ENCODE measurements at regions not wholly inside any gene's neighbourhood (a gene's known extent, or its start where the extent isn't known, plus 50 kb on each side); places are given as distances from the start of the nearest gene placed in this dataset.

DNA sequence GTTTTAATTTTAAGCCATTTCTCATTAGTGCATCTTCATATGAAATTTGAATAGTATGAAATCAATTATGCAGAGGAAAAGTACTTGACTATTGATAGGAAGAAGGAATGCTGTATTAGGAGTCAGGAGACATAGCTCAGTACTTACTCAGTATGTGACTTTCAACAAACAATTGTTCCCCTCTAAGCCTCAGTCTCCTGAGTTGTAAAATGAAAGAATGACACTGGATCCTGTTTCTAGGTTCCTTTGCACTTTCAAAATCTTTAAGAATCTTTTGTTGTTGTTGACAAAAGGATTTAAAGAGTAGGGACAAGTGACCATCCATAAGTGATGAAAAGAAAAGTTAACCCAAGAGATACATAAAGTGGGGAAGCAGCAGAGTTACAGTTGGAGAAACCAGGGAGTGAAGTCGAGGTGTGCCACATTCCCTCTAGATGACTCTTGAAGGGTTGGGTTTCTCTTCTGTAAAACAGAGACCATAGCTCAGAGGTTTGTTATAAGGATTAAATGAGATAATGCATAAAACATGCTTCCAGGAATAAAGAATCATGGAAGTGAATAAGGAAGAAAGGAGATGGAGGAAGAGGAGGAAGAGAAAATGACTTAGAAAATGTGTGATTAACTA lies 105.7 kb upstream of the KCNJ15 start:
- no peak for DNase-seq (ENCODE audit: low read depth)

DNA sequence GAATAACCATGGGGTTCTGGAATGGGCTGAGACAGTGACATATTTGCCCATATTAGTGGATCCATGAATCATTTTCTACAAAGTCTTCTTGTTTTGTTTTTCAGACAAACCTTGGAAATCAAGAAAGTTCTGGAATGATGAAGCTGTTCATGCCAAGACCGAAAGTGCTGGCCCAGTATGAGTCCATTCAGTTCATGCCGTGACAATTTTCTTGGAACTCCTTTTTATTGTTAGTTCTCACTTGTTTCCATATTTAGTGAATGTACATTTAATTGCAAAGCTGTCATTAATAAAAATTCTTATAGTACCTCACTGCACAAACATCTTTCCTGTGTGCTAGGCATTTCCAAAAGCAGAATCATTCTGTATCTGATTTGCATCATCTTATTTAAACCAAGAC lies 100.6 kb upstream of the KCNJ15 start:
- DNase-seq (ENCODE audit: low read depth): no peak

DNA sequence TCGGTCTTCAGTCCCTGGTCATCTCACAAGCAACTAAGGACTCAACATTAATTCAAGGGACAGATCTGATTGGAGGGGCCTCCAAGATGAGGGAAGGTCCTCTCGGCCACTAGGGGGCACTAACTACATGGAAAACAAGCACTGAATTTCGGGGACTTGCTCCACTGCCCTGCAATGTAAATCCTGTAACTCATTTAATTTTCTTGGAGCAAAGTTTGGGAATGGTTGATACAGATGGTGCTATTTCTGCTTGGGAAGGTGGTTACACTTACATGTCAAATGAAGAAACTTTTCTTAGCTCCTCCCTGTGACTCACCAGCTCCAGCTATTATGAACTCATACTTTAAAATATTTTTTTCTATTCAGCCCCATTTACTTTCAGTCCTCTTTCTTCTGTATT lies 97.4 kb upstream of the KCNJ15 start:
- DNase-seq (ENCODE audit: low read depth): peak; percentile 26

DNA sequence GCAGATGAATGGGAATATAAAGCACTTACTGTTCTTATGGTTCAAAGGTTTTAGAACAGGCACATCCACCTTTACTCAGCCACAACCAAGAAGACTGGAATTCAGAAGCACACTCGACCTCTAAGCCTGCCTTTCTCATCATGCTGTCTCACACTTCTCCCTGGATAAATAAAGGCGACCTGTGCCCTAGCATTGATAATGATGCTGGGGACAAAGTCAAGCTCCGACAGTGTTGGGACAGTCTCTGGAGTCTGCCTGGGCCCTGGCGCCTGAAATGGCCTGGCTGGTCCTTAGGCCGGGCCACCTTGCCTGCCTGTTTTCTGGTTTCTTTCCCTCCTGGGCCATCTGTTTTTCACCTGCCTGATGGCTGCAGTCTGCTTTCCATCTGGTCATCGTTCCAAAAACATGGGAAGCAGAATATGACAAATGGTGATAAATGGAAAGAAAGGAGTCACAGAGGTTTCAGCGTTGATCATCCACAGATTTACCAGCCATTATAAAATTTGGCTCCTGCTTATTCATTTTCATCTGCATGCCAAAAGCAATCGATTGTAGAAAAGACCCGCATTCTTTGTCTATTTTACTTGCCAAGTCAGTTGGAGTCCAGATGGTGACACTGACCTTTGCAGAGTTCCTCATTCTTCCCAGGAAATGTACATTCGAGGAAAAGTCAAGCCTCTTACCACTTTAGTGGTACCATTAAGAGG lies 91.2 kb upstream of the KCNJ15 start:
- no peak for DNase-seq (ENCODE audit: low read depth)

DNA sequence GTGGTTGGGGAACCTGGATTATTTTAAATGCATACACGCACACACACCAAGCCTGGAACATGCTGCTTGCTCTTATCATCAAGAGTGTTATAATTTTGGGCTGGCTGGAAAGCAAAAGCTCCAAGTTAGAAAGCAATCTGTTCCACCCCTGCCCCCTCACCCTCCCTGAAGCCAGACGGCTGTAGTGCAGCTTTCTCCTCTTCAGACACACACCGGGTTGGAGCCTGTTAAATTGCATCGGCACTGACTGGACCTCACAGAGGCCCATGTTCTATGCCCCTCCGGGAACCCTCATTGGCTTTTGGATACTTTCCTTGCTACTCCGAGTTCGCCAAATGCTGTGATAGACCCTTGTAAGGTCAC lies 90.6 kb upstream of the KCNJ15 start:
- no peak for DNase-seq (ENCODE audit: low read depth)

DNA sequence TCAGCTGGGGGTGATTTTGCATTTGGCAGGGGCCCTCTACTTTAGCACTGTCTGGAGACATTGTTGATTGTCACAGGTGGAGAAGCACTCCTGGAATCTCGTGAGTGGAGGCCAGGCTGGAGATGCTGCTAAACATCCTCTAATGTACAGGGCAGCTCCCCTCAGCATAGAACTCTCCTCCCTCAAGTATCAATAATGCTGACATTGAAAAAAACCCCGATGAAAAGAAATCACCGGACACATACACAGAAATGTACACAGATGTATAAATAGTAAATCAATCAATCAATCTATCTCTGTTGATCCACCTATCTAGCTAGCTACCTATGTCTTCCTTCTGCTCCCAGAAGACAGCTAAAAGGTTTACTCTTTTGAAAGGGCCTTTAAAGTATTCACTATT lies 89.4 kb upstream of the KCNJ15 start:
- no peak for DNase-seq (ENCODE audit: low read depth)

DNA sequence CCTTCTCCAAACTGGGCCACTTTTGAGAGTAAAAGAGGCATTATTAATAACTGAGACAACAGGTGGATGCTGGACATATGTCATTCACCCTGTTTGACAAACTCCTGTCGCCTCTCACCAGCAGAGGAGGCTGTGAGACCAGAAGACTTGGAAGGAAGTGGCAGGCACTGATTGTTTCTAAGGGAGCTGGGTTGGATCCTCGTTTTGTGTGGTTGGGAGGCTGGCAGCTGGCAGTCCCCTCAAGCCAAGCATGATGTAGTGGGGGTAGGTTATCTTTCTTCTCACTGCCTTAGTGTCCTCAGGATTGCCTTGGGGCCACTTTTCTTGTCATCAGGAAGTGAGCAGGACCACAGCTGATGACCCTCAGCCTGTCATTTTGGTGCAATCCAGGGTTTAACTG lies 86.5 kb upstream of the KCNJ15 start:
- DNase-seq (ENCODE audit: low read depth): no peak

DNA sequence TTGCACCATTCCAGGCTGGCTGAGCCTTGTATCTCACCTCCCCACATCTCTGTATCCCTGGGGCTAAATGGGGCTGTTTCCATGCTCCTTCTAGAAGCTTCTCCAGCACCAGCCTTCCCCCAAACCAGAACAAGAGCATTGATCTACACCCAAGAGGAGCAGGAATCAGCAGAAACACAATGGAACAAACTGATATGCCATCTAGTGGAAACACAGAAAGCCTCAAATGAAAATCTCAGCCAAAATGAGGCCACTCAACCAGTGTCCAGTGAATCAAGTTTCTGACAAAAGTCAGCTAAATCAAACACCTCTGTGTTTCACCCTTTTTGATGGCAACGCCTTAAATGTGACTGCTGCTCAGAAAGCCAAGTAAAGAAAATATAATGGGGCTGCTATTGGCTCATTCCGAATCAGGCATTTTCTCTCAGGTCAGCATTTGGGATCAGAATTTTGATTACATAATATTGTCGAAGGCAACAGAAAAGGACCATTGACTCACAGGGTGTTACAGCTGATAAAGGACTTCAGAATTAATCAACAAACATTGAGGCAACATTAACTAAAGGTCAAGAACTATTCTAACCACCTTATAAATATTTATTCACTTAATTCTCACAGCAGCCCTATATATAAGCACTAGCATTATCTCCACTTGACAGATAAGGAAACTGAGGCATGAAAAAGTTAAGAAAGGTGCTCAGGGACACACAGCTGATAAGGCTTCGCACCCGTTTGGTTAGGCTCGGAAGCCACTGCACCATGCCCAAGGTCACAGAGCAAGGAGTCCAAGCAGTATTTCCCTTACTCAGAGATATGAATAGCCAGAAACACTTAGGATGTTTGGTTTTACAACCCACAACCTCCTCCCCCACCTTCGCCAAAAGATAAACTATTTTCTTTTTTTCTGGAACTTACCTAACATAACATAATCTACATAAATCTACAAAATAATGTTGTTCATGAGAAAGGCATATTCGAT lies 85.8 kb upstream of the KCNJ15 start:
- no peak for DNase-seq (ENCODE audit: low read depth)

DNA sequence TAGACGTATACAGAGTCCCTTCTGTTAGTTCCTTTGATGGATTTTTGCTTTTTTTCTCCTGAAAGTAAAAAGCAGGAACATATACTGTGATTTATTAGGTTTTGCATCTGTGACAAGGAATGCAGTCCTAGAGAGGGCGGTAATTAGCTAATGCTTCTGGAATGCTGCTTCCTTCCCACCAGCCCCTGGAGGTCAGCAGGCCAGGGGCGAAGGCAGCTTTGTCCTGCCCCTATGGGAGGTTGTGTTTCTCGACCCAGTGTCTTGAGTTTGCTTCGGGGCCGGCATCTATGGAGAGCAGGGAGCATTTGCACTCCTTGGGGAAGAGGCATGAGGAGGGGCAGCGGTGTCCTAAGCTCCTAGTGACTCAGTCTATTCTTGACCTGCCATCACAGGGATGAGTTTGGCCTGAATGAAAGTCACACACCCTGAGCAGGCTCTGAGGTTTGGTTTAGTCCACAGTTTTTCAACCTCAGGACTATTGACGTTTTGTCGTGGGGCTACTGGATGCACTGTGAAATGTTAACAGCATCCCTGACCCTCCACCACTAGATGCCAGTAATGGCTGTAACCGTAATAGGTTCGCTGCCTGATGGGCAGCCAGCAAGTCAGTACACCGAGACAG lies 85.0 kb upstream of the KCNJ15 start:
- DNase-seq (ENCODE audit: low read depth): no peak

DNA sequence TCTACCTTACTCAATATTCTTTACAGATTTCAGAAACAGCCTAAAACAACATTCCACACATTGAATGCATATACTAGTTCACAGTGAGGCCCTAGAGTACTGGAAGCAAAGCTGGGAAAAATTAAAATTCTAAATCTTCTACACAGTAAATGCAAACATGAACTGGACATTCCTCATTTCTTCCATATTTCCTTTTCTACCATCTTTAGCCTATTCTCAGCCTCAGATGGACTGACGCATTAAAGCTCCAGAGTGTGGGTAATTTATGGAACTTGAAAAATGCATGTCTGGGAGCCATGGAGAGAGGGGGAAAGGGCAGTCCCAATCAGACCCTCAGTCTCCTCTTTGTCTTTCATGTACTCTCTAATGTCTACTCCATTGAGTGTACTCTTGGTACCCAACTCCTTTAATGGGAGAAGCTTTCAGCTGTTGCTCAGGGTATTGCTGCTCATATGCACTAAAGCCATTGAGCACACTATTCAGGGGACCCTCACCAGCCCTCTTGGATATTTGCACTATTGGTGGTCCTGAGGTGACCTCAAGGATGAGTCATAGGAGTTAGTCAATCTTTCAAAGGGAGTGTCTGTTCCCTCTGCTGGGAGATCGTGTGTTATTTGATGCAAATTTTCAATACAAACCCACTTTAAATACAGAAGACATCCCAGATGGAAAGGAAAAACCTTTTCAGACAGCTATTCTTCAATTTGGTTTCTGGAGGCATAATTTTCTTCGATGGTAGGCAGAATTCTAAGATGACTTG lies 83.3 kb upstream of the KCNJ15 start:
- no peak for DNase-seq (ENCODE audit: low read depth)

DNA sequence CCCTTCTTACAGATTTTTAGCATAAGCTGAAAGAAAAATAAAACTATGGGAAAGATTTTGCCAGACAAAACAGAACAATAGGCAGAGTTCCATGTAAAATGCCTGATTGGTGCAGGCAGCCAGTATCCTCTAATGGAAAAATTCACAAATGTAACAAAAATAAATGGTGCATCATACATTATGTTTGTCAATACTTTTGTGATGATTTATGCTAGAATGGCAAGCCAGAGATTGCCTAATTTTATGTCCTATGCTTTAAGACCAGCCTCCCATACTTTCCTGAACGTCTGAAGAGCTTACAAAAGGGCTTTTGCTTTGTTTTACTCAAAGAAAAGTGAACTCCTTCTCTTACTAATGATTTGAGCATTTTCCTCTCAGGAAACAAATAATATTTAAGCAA lies 81.5 kb upstream of the KCNJ15 start:
- DNase-seq (ENCODE audit: low read depth): no peak

DNA sequence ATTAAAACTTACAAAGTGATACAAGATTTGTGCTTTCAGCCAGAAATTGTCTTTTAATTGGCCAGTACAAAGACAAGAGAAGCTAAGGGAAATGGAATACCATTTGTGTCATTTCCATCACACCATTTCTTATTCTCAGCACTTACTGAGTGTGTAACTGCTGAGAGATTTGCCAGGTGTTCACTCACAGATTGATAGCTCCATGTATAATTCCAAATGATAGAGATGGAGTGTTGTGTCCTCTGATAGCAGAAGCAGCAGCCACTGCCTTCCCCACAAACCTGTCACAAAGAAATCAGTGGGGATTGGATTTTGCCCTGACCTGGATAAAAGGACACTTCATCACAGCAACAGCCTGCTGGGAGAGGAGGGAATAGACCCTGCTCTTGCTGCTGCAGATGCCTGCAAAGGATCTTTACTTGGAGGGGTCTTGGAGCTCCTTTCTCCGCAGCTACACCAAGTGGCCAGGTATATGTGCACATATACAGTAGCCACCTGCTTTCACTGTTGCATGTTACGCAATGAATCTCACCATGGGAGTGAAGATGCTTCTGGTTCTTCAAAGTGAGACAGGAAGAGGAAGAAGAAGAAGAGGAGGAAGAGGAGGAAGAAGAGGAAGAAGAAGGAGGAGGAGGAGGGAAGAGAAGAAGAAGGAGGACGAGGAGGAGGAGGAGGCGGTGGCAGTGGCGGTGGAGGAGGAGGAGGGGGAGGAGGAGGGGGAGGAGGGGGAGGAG lies 78.7 kb upstream of the KCNJ15 start:
- DNase-seq (ENCODE audit: low read depth): no peak

DNA sequence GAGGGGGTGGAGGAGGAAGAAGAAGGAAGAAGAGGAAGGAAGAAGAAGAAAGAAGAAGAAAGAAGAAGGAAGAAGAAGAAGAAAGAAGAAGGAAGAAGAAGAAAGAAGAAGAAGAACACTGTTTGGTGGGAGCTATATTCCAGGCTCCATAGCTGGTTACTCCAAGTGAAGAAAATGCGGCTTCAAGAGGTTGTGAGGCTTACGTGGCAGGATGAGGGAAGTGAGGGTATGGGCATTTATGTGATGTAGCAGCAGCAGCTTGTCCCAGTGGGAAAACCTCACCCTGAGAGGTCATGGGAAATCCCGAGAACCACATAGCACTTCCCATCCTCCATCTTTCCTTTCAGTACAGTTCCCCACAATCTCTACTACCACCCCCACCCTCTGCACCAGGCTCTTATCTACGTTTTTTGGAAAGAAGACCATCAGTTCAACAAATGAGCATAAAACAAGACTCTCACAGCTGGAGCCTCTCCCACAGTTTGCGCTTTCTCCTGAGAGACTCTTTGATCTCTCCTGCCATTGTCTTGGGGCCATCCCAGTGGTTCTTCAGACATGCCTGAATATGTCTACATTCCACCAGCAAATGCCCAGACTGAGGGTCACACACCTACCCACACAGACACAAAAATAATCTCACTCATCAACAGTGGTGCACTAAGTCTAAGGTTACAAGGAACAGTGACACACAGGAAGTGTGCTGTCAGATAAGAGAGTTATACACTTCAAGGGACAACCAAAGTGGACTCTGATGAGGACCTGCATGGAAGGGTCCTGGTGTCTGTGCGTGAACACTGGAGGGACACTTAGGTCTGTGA lies 77.9 kb upstream of the KCNJ15 start:
- no peak for DNase-seq (ENCODE audit: low read depth)

DNA sequence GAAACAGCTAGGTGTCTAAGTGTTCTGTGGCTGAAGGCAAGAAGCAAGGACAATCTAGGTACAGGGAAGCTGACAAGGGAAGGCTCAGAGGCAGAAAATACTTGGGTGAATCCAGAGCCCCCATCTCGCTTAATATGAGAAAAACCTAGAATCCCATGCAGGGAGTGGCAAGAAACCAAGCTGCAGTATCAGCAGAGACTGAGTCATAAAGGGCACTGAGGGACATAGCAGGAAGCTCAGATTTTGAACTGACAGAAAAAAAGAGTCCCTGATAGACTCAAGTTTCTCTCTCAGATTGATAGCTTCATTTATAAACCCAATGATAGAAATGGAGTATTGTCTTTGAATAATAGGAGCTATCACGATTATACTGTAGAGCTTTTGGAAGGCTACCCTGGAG lies 77.3 kb upstream of the KCNJ15 start:
- DNase-seq (ENCODE audit: low read depth): no peak

DNA sequence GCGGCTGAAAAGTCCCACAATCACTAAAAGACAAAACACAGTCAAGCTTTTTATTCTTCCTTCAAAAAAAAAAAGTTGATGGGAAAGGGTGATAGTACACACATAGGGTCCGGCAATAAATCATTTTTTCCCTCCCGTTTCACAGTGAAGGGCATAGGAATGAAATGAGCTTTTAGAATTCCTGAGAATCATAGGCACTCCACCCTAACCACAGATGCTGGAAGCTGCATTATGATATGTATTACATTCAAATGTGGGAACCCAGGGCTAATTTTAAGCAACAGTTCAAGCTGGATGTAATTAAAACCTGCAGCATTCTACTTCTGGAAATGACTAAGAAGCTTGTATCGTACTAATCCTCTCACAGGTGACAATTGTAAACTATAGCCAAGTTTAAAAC lies 75.7 kb upstream of the KCNJ15 start:
- DNase-seq (ENCODE audit: low read depth): no peak

DNA sequence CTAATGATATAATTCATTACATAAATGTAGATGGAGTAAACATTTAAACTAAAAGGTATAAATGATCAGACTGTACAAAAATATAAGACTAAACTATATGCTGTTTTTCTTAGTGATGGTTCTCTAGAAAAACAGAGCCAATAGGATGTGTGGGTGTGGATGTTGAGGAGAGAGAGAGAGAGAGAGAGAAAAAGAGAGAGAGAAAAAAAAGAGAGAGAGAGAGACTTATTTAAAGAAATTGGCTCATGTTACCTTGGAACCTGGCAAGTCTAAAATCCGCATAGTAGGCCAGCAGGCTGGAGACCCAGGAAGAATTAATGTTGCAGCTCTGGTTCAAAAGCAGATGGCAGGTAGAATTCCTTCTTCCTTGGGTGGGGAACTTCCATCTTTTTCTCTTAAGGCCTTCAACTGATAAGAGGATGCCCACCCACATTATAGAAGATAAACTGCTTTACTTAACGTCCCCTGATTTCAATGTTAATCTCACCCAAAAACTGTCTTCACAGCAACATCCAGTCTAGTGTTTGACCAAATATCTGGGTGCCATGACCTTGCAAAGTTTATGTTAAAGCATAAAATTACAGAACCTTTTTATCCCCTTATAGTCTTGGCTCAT lies 74.3 kb upstream of the KCNJ15 start:
- no peak for DNase-seq (ENCODE audit: low read depth)

DNA sequence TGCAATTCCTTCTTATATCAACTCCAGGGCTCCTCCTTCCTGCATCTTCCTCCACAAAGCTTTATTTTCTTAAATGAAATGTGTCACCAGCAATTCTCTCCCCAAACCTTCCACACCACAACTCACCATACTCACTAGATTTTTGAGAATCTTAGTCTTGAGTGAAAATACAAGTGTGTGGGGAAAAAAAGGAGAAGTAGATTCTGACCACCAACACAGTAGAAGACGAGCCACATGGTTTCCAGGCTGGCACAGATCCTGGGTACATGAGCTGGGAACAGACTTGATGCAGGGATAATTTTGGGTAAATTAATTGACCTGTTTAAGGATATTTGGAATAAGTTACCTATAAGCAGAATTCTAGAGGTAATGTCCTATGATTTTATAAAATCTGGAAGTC lies 72.8 kb upstream of the KCNJ15 start:
- DNase-seq (ENCODE audit: low read depth): no peak

DNA sequence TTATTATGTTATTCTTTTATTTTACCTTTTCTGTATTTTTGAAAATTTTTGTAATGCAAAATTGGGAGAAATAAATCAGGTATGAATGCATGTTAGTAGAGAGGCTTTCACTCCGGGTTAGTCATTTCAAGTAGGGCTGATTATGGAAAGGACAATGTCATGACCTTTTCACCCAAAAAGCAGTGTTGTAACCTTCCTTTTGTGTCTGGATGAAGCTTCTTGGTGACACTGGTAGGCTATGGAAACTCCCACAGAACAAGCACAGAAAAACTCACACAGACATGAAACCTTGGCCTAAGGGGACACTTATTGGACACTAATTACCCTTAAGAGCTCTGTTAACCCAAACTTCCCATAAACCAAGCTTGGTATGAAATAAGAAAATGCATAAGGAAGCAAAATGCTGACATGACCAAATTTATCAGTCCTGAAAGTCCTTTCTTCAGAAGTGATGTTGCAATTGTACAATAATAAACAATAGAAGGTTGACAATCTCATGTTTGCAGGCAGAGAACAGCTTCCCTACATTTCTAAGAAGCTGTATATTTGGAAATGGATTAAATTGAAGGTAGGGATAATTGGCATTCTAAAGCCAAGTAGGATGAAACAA lies 70.0 kb upstream of the KCNJ15 start:
- no peak for DNase-seq (ENCODE audit: low read depth)

DNA sequence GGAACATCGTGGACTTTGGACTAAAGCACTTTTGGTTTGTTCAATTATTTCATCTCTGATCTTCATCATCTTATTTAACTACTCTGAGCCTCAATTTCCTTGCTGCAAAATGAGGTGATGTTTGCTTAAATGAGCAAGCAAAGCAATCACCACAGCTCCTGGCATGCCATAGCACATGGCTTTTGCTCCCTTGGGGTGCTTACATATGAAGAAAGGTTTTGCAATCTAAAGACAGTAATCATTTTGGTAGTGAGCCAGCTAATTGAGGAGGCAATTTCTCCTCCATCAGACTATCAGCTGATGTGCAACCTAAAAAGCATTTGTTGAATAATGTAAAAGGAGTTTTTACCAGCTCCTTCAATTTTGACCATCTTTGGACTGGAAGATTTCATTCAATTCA lies 68.8 kb upstream of the KCNJ15 start:
- no peak for DNase-seq (ENCODE audit: low read depth)
